ENCODE measurements at regions not wholly inside any gene's neighbourhood (a gene's known extent, or its start where the extent isn't known, plus 50 kb on each side); places are given as distances from the start of the nearest gene placed in this dataset.

DNA sequence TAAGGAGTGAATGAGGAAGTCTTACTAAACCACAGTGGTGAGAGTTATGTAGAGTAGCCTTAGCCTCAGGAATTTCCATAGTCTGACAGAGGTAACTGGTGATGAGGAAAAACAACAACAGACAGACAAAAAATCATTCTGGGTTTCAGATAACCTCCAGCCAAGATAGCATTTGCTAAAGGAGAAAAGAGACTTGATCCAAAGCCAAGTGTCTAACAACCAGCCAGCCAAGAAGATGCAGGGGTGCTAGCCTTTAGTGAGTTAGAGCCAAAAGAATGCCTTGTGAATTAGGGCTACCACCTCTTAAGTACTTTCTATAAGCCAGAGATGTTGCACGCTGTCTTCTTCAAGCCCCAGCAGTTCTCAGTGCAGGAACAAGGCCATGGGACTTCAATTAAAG, 478.0 kb upstream of the CPEB2 start:
- DNase-seq (no peak), ATAC-seq (no peak)
- no peaks in the 10 kb centered on the region for H3K36me3 ChIP-seq
- H3K4me3 ChIP-seq = no peak overlapping the region
- intact Hi-C loops (cut with DNase I; ENCODE audit: low total_unique reads) (no loop called here), in situ Hi-C loops (cut with MboI; ENCODE audit: low sequenced_read_pairs in 4 of 4) (no loop called here)
- no peaks in the 10 kb centered on the region for H3K9me3 ChIP-seq
- no peak for TF ChIP-seq POLR2A (IDR thresholded peaks at IDR 0.05)
- TF ChIP-seq, protein P1, sequence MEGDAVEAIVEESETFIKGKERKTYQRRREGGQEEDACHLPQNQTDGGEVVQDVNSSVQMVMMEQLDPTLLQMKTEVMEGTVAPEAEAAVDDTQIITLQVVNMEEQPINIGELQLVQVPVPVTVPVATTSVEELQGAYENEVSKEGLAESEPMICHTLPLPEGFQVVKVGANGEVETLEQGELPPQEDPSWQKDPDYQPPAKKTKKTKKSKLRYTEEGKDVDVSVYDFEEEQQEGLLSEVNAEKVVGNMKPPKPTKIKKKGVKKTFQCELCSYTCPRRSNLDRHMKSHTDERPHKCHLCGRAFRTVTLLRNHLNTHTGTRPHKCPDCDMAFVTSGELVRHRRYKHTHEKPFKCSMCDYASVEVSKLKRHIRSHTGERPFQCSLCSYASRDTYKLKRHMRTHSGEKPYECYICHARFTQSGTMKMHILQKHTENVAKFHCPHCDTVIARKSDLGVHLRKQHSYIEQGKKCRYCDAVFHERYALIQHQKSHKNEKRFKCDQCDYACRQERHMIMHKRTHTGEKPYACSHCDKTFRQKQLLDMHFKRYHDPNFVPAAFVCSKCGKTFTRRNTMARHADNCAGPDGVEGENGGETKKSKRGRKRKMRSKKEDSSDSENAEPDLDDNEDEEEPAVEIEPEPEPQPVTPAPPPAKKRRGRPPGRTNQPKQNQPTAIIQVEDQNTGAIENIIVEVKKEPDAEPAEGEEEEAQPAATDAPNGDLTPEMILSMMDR (IDR thresholded peaks at IDR 0.05 in 4 of 5, conservative IDR thresholded peaks at IDR 0.05 in 1 of 5) = no peak
- H3K27ac ChIP-seq = no peak overlapping the region
- no peaks in the 10 kb centered on the region for H3K4me1 ChIP-seq
- no peaks in the 10 kb centered on the region for H3K27me3 ChIP-seq

DNA sequence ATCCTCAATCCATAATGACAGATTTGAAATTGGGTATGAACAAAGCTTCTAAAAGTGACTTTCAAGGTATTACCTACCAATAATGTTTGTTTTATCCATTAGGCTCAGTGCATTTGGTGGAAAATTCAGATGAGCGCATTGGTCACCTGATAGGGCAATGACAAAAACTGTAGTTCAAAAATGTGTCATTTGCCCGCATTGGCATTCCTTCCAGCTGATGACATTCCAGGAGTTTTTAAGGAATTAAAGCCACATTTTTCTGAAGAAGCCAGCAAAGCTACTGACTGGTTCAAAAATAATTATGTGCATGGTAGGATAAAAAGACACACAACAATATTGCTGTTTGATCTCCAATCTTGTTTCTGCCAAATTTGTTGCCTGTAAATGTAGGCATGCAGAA, 473.4 kb upstream of the CPEB2 start:
- intact Hi-C loops (cut with DNase I; ENCODE audit: low total_unique reads) (no loop called here), in situ Hi-C loops (cut with MboI; ENCODE audit: low sequenced_read_pairs in 4 of 4) (no loop called here)
- no peak for TF ChIP-seq POLR2A (IDR thresholded peaks at IDR 0.05)
- TF ChIP-seq, protein P1 (IDR thresholded peaks at IDR 0.05 in 4 of 5, conservative IDR thresholded peaks at IDR 0.05 in 1 of 5) = no peak
- Histone ChIP-seq H3K4me3 (no peak overlapping the region), H3K4me1 (no peaks in the 10 kb centered on the region), H3K27me3 (no peaks in the 10 kb centered on the region), H3K27ac (no peak overlapping the region), H3K9me3 (no peaks in the 10 kb centered on the region), H3K36me3 (no peaks in the 10 kb centered on the region)
- no peak for ATAC-seq
- no peak for DNase-seq

DNA sequence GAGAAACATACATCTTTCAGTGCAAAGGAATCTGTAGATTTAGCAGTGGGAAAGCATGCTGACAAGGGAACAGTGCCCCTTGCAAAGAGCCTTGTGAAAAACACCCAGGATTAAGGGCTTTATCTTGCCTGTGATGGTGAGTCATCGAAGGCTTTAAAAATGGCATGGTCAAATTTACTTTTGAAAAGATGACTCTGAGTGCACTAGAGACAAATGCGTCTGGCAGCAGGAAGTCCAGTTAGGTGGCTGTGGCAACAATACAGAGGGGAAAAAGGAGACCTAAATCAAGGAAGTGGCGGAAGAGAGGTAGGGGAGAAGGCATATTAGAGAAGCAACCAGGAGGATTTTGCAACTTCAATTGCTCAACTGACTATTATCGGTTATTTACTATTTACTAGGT, 472.6 kb upstream of the CPEB2 start:
- TF ChIP-seq, protein P1 (IDR thresholded peaks at IDR 0.05 in 4 of 5, conservative IDR thresholded peaks at IDR 0.05 in 1 of 5) = no peak
- no peak for TF ChIP-seq POLR2A (IDR thresholded peaks at IDR 0.05)
- DNase-seq (no peak), ATAC-seq (no peak)
- H3K9me3 ChIP-seq = no peaks in the 10 kb centered on the region
- in situ Hi-C loops (cut with MboI; ENCODE audit: low sequenced_read_pairs in 4 of 4) (no loop called here), intact Hi-C loops (cut with DNase I; ENCODE audit: low total_unique reads) (no loop called here)
- H3K4me1 ChIP-seq = no peaks in the 10 kb centered on the region
- no peak overlapping the region for H3K27ac ChIP-seq
- no peaks in the 10 kb centered on the region for H3K36me3 ChIP-seq
- no peaks in the 10 kb centered on the region for H3K27me3 ChIP-seq
- H3K4me3 ChIP-seq = no peak overlapping the region

DNA sequence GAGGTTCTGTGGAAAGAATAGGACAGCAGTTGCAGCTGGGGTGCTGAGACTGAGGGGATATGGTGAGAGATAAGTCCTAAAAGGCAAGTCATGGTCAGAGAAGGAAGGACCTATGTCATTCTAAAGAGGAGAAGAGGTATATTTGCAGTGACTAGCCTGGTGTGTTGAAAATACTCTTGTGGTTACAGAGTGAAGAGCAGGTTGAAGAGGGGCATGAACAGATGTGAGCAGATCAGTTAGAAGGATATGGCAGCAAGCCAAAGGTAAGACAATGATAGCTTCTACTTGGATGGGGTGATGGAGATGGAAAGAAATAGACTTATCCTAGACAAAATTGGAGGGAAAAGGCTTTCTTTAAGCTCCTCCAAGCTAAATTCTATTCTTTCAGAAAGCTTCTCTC, 469.8 kb upstream of the CPEB2 start:
- Histone ChIP-seq H3K27me3 (no peaks in the 10 kb centered on the region), H3K4me3 (no peak overlapping the region), H3K27ac (no peak overlapping the region), H3K36me3 (no peaks in the 10 kb centered on the region), H3K4me1 (no peaks in the 10 kb centered on the region), H3K9me3 (no peaks in the 10 kb centered on the region)
- TF ChIP-seq, protein P1 (IDR thresholded peaks at IDR 0.05 in 4 of 5, conservative IDR thresholded peaks at IDR 0.05 in 1 of 5) = no peak
- TF ChIP-seq POLR2A (IDR thresholded peaks at IDR 0.05) = no peak
- in situ Hi-C loops (cut with MboI; ENCODE audit: low sequenced_read_pairs in 4 of 4) = no loop called here
- ATAC-seq = no peak
- DNase-seq = no peak
- intact Hi-C loops (cut with DNase I; ENCODE audit: low total_unique reads) = no loop called here

DNA sequence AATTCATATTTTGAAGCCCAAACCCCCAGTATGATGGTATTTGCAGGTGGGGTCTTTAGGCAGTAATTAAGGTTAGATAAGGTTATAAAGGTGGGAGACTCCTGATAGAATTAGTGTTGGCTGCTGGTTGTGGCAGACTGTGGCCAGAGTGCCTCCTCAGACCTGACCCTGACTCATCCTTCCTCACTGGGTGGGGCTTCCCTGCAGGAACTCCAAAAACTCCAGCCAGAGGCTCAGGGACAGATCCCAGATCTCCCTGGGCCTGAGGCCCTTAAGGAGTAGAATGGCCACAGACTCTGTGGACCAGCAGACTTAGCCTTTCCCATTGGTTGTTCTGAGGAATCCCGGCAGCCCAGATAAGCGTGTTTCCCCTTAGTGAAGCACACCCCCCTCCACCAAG, 463.0 kb upstream of the CPEB2 start:
- intact Hi-C loops (cut with DNase I; ENCODE audit: low total_unique reads) = no loop called here
- TF ChIP-seq POLR2A (IDR thresholded peaks at IDR 0.05) = no peak
- TF ChIP-seq, protein P1 (IDR thresholded peaks at IDR 0.05 in 4 of 5, conservative IDR thresholded peaks at IDR 0.05 in 1 of 5) = no peak

More for the DNA sequence above, 463.0 kb upstream of the CPEB2 start:
- no peaks in the 10 kb centered on the region for H3K36me3 ChIP-seq
- H3K4me1 ChIP-seq = no peaks in the 10 kb centered on the region
- H3K27me3 ChIP-seq = no peaks in the 10 kb centered on the region
- in situ Hi-C loops (cut with MboI; ENCODE audit: low sequenced_read_pairs in 4 of 4) = no loop called here
- H3K9me3 ChIP-seq = no peaks in the 10 kb centered on the region
- no peak overlapping the region for H3K4me3 ChIP-seq
- DNase-seq (no peak), ATAC-seq (no peak)
- H3K27ac ChIP-seq = no peak overlapping the region

Data from gastrocnemius medialis (tissue), 4 donors.